Endothelial cell (in vitro differentiated cells): ENCODE measurements at regions not wholly inside any gene's neighbourhood (a gene's known extent, or its start where the extent isn't known, plus 50 kb on each side); places are given as distances from the start of the nearest gene placed in this dataset.

ENCODE experiments used
- DNase-seq: peaks from one replicate; pipeline ENCODE4 v3.0.0; 2021; ENCODE audit warnings: low spot score
- H3K27ac Mint-ChIP-seq: one replicate; pipeline ENCODE4 v1.8.0; 2021; ENCODE audit warnings: mixed read lengths, inconsistent platforms; ENCODE audit not compliant: unreplicated experiment
- H3K27me3 Mint-ChIP-seq: one replicate; pipeline ENCODE4 v1.8.0; 2021; ENCODE audit warnings: mild to moderate bottlenecking, moderate library complexity, mixed read lengths, inconsistent platforms; ENCODE audit not compliant: unreplicated experiment
- H3K36me3 Mint-ChIP-seq: one replicate; pipeline ENCODE4 v1.8.0; 2021; ENCODE audit warnings: mild to moderate bottlenecking, low read depth, mixed read lengths, inconsistent platforms; ENCODE audit not compliant: unreplicated experiment
- H3K4me1 Mint-ChIP-seq: one replicate; pipeline ENCODE4 v1.8.0; 2021; ENCODE audit warnings: mild to moderate bottlenecking, mixed read lengths, inconsistent platforms; ENCODE audit not compliant: unreplicated experiment
- H3K4me3 Mint-ChIP-seq: one replicate; pipeline ENCODE4 v1.8.0; 2021; ENCODE audit warnings: mild to moderate bottlenecking, mixed read lengths, inconsistent platforms; ENCODE audit not compliant: unreplicated experiment
- H3K9me3 Mint-ChIP-seq: one replicate; pipeline ENCODE4 v1.8.0; 2021; ENCODE audit warnings: mixed read lengths, inconsistent platforms; ENCODE audit not compliant: unreplicated experiment
- CTCF ChIP-seq: fragments of 200-600 bp; sonication (generic); IDR thresholded peaks from one replicate; pipeline ENCODE4 v1.5.0; 2021; ENCODE audit warnings: antibody characterized with exemption; ENCODE audit not compliant: unreplicated experiment

GRCh38 chr16:25493136-25493811 lies 198.5 kb upstream of the HS3ST4 start:
- TF ChIP-seq CTCF: no peak
- no peak for DNase-seq
- no peaks in the 10 kb centered on the region for H3K36me3 Mint-ChIP-seq
- no peak overlapping the region for H3K4me3 Mint-ChIP-seq
- H3K9me3 Mint-ChIP-seq: no peaks in the 10 kb centered on the region
- no peak overlapping the region for H3K27ac Mint-ChIP-seq
- peaks cover 2% of the 10 kb centered on the region for H3K27me3 Mint-ChIP-seq
- no peaks in the 10 kb centered on the region for H3K4me1 Mint-ChIP-seq

DNA sequence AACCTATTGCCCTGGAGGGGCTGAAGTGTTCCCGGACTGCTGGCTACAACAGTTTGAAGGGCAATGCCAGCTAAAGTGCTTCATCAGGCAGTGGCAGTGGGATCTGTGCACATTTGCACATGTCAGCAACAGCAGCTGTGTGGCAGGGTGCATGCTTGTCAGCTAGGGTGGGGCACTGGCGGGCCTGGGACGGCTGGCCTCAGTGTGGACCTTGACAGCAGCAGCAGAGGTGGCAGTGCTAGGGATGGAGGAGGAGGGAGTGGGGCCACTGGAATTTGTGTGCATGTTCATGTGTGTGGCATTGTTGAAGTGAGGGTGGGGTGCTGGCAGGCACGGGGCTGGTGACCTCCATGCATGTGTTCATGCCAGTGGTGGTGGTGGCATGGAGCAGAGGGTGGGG lies 203.3 kb upstream of the HS3ST4 start:
- Mint-ChIP-seq H3K27ac (no peak overlapping the region), H3K27me3 (peaks cover 5% of the 10 kb centered on the region), H3K4me3 (no peak overlapping the region), H3K9me3 (no peaks in the 10 kb centered on the region), H3K36me3 (no peaks in the 10 kb centered on the region), H3K4me1 (no peaks in the 10 kb centered on the region)
- no peak for DNase-seq
- no peak for TF ChIP-seq CTCF

DNA sequence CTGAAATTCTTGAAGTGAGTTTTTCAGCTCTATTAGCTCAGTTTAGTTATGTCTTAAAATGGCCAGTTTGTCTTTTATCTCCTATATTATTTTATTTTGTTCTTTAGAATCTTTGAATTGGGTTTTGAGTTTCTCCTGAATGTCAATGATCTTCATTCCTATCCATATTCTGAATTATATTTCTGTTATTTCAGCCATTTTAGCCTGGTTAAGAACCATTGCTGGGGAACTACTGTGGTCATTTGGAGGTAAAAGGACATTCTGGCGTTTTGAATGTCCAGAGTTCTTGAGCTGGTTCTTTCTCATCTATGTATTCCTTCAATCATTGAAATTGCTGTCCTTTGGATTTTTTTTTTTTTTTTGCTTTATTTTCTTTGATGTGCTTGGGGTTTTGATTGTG lies 203.9 kb upstream of the HS3ST4 start:
- DNase-seq: no peak
- Mint-ChIP-seq H3K9me3 (no peaks in the 10 kb centered on the region), H3K27me3 (peaks cover 5% of the 10 kb centered on the region), H3K27ac (no peak overlapping the region), H3K4me3 (no peak overlapping the region), H3K36me3 (no peaks in the 10 kb centered on the region), H3K4me1 (no peaks in the 10 kb centered on the region)
- no peak for TF ChIP-seq CTCF

DNA sequence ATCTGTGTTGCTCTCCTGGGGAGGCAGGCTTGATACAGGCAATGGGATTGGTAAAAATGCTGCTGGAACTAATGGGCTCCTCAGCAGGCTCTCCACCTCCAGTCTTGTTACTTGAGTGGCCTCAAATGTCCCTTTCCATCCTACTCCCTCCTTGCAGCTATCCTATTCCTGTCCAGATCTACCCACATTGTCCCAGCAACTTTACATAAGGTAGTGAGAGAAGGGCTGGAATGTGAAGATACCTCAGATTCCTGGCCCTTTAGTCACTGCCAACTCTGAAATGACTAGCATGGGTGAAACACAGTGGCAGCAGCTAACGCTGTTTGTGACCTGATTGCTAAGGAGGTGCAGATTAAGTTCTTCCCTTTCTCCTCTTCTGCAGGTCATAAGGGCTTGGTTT lies 210.1 kb upstream of the HS3ST4 start:
- no peak for TF ChIP-seq CTCF
- H3K9me3 Mint-ChIP-seq: no peaks in the 10 kb centered on the region
- H3K27me3 Mint-ChIP-seq: peaks cover 3% of the 10 kb centered on the region
- no peaks in the 10 kb centered on the region for H3K36me3 Mint-ChIP-seq
- no peaks in the 10 kb centered on the region for H3K4me1 Mint-ChIP-seq
- no peak for DNase-seq
- H3K4me3 Mint-ChIP-seq: no peak overlapping the region
- H3K27ac Mint-ChIP-seq: no peak overlapping the region

- no peaks in the 10 kb centered on the region for H3K36me3 Mint-ChIP-seq
- H3K27ac Mint-ChIP-seq: no peak overlapping the region
- no peak for DNase-seq
- TF ChIP-seq CTCF: no peak
- no peaks in the 10 kb centered on the region for H3K9me3 Mint-ChIP-seq
- H3K4me3 Mint-ChIP-seq: no peak overlapping the region
- H3K27me3 Mint-ChIP-seq: no peaks in the 10 kb centered on the region
- H3K4me1 Mint-ChIP-seq: no peaks in the 10 kb centered on the region
Observed at GRCh38 chr16:25478476-25478875, 213.3 kb upstream of the HS3ST4 start.
